HG03060 (cell line): ENCODE measurements at regions not wholly inside any gene's neighbourhood (a gene's known extent, or its start where the extent isn't known, plus 50 kb on each side); places are given as distances from the start of the nearest gene placed in this dataset.
"Not testable (repeated sequence)": the region's sequence is repeated elsewhere in the genome, so short reads cannot be mapped to it uniquely, and the experiment has no call there.

Source experiments
- ATAC-seq: cut with Tn5 transposase; IDR thresholded peaks from one replicate; pipeline ENCODE4 v1.9.1; 2021; ENCODE audit warnings: low read depth, moderate number of reproducible peaks; ENCODE audit not compliant: unreplicated experiment

DNA sequence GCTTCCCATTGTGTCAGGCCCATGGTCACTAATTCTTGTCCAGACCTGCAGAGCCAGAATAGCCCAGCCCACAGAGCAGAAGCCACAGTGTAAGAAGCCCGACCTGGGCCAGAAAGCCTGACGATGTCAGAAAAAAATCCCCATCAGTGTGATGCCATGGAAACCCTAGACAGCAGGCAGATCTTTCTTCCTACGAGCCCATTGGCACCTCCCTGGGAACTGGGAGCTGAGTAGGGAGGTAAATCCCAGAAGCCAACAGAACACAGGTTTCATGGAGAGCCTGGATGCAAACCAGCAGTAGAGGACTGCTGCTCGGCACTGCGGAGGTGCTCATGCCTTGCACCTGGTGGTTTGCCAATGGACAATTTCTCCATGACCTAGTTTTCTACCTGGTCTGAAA, 82.2 kb upstream of the SLC22A16 start:
- no peak for ATAC-seq

DNA sequence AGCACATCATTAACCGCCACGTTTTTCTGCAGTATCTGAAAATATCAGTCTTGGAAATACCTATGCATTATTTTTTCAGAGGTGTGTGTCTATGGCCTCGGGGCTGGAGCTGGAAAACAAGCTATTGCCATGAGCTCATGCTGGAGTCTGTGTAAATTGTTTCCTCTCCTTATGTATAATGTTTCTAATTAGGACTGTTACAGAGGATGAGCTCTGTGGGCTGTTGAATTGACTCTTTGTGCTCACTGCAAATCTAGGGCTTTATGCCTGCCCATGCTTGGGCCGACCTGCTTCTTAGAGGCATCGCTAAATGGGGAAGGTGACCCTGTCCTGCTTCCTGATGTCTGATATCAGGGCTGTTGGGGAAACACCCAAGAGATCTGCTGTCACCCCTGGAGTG, 80.8 kb upstream of the SLC22A16 start:
- no peak for ATAC-seq

DNA sequence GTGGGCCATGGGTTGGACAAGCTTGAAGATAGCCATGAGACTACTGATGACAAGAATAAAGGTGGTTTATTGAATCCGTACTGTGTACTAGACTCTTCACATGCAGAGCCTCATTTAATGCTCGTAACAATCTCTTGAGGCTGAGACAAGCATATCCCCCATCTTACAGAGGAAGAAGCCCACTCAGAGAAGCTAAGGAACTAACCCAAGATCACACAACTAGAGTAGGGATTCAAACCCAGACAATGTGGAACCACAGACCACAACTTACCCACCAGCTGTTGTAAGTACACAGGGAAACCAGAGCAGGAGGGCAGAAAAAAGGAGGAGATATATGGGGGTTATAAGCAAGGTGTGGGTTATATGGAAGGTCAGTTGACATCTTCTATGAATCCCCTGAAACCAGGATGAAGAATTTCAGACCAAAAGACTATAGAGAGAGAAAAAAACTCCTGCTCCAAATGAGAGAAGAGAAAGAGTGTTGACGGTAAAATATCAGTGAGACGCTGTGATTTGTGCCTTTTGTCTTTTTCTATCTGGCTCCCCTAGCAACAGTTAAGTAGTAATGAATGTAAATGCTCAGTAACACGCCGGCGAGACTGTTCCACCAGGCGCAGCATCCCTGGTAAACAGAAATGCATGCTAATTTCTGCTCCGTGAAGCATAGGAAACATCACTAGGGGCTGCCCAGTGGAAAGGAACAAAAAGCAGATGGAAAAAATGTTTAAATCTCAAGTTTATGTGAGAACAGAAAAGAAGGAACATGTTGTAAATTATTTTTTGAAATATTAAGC, 80.1 kb upstream of the SLC22A16 start:
- no peak for ATAC-seq

DNA sequence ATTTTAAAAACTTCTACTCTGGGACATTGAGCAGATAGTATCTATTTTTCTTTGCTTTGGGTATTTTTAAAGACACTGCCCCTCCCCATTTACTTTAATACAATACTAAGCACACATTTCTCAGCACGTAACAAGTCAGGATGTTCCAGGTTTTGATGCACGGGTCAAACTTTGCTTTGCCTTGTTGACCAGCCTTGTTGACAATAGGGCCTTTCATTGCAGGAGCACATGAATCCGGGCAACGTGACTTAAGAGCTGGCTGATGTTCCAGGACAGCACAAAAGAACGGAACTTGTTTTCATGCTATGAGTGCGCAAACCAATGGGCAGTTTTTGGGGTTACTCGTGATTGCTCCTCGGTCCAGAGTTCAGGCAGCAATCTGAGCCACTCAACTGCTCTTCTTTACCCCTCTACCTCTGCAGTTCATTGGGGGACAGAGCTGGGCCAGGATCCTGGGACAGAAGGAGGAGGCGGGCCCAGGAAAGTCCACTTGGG, 78.6 kb upstream of the SLC22A16 start:
- ATAC-seq, result no peak

DNA sequence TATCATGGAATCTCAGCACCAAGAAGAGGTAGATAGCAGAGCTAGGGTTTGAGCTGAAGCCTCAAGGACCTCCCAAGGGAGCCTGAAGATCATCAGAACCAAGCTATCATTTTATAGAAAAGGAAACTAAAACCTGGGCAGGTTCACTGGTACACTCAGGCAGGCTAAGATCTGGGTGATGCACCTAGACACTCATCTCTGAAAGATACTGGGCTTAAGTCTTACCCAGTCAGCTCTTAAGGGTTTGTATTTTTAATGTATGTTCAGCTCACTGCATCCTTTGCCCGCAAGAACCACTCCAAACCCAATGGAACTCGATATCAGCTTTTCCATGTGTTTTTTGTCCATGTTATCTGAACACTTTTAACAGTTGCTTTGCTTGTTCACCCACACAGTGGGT, 78.0 kb upstream of the SLC22A16 start:
- ATAC-seq, result no peak

DNA sequence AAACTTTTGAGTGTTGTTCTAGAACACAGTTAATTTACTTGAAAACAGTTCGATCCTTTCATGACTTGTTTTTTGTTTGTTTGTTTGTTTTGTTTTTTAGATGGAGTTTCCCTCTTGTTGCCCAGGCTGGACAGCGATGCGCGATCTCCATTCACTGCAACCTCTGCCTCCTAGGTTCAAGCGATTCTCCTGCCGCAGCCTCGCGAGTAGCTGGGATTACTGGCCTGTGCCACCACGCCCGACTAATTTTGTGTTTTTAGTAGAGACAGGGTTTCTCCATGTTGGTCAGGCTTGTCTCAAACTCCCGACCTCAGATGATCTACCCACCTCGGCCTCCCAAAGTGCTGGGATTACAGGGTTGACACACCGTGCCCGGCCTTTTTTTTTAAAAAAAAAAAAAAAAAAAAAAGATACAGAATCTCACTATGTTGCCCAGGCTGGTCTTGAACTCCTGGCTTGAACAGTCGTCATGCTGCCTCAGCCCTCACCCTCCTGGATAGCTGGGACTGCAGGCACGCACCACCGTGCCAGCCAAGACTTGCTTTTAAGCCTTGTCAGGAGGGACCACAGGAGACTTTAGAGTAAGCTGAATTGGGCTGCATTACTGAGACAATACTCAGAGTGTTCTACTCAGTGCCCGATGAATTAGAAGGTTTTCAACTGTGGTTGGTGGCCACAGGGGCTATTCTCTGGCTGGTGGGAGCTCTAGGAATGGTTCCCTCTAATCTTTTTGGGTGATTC, 76.7 kb upstream of the SLC22A16 start:
- no peak for ATAC-seq

DNA sequence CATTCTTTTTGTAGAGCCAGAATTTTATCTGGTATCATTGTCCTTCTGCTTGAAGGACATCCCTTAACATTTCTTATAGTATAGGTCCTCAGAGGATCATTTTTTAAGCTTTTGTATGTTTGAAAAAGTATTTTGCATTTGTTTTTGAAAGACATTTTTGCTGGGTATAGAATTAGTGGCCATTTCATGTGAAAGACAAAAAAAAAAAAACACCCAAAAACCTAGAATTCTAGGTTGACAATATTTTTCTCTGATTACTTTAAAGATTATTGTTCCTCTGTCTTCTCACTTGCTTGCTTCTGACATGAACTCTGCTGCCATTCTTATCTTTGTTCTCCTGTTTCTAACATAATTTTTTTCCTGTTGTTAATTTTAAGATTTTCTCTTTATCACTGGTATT, 75.7 kb upstream of the SLC22A16 start:
- no peak for ATAC-seq

DNA sequence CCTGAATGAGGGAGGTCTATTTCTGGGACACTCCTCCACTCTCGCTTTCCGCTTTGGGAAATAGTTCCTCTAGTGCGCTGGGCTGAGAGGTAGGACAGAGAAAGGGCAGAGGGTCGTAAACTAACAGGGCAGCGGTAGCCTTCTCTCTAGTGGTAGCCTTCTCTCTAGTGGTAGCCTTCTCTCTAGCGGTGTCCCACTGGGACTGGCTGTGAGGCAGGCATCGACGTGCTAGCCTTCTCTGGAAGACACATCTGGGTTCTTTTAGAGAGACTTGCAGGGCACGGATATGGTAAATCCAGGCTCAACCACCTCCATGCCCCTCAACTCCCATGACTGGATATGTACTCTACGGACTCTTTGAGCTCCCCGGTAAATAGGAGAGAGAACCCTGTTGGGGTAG, 74.7 kb upstream of the SLC22A16 start:
- ATAC-seq, result no peak

DNA sequence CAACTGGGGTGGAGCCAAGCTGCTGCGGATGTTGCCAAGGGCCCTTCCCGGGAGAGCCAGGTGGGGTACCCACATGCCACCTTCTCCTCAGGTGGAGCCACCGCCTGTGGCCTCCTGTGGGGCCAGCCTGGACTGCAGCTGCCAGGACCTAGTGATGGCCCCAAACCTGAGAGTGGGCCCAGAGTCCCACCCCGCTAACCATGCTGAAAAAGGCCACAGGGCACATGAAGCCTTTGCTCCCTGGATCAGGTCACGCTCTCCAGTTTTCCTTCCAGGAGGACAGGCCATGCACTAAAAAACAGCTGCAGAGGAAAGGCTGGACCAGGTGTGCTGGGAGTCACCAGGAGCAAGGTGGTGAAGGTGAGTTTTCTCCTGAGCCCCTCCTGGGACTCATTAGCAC, 73.9 kb upstream of the SLC22A16 start:
- no peak for ATAC-seq

DNA sequence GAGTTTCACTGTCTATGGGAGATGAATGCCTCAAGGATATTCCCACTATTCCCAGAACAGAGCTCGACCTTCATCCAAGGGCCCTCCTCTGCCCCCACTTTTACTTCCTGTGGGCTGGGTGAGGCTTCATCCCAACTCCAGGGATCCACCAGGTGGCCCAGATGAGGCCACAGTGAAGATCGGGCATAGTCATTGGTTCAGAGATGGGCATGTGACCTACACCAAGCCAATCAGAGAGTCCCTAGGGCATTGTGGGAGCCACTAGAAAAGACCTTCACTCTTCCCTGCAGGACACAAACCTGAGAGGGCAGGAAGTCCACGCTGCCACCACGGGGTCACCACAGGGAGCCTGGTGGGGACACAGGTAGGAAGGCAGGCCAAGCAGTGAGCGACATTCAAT, 72.9 kb upstream of the SLC22A16 start:
- no peak for ATAC-seq

DNA sequence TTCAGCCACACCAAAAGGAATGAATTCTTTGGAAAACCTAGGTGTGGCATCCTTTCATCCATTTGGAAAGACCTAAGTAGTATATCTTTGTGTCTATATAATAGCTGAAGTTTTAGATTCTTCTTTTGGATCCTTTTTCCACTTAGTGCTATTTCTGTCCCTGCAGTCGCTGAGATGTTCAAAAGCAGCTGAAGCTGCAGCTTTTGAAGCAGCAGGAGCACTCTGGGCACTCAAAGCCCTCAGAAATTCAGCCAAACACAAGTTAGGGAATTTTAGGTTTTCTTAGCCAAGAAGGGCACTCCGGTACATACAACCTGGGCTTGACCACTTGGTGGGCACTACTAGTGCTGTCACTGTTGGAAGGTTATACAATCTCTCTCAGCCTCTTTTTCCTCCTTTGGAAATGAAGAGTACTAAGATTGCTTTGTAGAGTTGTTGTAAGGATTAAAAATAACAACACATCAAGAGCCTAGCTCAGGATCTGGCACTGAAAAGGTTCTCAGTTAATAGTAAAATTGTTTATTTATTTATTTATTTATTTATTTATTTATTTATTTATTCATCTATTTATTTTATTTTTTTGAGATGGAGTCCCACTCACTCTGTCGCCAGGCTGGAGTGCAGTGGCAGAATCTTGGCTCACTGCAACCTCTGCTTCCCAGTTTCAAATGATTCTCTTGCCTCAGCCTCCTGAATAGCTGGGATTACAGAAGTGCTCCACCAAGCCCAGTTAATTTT, 71.9 kb upstream of the SLC22A16 start:
- no peak for ATAC-seq

DNA sequence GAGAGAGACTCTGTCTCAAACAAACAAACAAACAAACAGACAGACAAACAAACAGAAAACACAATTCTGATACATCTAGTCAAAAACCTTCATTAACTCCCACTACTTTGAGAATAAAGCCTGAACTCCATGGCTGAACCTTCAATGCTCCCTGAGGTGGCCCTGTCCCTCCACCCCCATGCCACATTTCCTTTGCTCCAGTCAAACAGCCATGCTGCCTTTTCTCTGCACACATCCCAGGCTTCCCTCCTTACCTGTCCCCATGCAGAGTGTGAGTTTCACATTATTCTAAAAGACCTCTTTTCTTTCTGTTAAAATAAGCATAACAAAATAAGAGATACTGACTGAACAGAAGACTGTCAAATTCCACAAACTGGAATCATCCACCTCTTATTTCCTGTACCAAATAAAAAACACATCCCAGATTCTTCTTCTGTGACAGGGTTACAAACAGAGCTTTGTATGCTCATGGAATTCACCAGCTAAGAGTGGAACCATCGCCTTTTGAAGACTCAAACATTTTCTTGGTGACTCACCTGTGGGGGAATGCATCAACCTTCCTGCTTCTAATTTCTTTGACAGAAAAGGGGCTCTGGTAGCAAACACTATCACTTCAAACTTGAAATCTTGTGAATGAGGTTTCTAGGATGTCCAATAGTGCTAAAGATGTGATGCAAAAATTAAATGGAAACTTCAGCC, 71.0 kb upstream of the SLC22A16 start:
- no peak for ATAC-seq

DNA sequence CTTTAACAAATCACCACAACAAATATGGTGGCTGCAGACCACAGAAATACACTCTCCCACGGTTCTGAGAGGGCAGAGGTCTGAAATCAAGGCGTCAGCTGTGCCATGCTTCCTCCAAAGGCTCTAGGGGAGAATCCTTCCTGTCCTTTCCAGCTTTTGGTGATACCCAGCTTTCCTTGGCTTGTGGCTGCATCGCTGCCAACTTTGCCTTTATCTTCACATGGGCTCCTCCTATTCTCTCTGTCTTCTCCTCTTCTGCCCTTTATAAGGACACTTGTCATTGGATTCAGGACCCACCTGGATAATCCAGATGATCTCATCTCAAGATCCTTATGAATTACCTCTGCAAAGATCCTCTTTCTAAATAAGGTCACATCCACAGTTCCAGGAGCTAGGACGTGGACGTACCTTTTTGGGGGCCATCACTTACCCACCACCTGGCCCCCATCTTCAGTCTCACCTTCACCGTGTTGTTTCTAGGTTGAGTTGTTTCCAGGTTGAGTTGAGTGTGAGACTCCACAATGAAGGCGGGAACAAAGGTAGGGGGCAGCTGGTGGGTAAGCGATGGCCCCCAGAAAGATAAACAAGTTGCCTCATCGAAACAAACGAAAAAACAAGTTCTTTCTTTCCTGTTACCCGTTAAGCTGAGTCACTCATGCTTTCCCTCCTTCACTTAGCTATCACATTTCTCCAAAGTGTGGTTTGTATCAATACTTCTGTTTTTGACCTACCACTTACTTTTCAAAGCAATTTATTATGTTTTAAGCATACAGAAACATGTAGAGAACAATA, 68.9 kb upstream of the SLC22A16 start:
- ATAC-seq, result no peak

DNA sequence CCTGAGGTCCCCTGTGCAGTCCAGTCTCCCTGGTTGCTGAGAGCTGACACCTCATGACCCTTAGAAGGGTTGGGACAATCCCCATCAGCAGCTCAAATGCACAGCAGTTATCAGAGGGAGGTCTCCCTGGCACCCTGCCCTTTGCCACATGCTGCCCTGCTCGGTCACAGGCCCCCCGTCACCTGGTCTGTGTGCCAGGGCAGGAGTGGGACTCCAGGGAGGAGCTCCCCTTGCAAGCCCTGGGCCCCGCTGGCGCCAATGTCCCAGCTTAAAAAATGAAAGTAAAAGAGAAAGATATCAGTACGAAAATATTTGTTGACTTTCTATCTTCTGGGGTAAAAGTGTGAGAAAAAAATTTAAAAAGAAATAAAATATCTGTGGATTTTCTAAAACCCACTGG, 68.1 kb upstream of the SLC22A16 start:
- no peak for ATAC-seq

DNA sequence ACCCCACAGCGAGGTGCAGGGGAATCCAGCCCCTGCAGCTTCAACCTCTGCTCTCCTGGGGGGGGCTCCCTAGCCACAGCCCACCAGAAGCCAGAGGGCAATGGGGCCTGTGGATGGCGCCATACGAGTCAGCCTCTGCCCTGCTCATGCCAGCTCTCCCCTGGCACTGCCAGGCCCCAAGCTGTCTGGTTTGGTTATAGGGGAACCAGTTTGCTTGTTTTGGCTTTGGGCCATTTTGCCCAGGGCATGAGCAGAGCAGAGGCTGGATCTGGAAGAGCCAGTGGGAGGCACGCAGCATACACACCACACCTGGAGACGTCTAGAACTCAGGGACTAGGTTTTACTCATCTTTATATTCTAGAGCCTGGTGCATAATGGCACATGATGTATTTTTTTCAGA, 66.7 kb upstream of the SLC22A16 start:
- no peak for ATAC-seq

DNA sequence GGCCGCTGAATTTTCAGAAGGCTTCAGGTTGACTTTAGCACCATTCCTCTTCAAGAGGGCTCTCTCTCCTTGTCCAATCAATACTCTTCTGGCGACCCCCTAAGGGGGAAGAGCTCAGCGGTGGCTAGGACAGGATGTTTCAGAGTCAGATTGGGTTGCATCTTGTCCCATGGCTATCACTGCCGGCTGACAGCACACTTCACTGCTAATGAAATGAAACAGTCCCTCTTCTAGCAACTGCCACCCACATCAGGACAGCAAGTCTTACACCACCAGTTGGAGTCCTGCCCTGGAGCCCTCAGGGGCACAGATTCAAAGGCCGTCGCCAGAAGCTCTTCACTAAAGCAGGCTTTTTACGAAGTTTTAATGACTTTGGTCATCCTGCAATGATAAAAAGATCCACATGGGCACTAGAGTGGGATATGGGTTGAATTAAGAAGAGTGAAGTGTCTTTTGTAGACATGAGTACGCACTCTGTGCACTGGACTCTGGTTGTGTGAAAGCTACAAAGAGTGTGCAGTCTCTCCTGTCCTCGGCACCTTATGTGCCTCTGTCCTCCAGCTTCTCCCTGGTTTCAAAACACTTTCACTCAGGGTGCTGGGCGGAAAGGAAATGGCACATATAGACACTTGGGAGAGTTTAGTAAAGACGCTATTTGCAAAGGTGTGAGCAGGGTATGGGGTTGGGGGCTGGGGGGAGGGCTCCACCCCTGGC, 66.1 kb upstream of the SLC22A16 start:
- no peak for ATAC-seq

DNA sequence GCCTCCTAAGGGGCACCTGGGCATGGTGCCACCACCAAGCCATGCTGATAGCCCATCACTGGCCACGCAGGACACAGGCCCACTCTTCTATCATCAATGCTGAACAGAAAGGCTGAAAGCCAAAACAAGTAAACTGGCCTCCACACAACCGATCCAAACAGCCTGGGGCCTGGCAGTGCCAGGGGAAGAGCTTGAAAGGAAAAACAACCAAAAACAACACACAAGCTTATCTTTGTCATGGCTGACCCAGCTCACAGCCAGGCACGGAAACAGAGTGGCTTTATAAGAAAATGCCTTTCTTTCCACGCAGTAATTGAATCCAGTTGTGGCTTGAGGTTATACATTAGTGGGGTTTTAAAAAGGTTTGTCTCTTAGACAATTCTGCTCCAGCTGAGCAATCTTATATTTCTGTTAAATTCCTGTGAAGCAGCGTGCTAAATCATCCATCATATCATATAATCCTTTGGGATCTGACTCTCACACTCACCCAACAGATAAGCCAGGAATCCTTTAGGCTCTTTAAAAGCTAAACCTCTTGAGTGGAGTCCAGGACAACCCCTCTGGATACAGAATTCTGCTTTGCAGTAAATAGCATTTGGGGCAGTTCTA, 65.4 kb upstream of the SLC22A16 start:
- ATAC-seq, result no peak

DNA sequence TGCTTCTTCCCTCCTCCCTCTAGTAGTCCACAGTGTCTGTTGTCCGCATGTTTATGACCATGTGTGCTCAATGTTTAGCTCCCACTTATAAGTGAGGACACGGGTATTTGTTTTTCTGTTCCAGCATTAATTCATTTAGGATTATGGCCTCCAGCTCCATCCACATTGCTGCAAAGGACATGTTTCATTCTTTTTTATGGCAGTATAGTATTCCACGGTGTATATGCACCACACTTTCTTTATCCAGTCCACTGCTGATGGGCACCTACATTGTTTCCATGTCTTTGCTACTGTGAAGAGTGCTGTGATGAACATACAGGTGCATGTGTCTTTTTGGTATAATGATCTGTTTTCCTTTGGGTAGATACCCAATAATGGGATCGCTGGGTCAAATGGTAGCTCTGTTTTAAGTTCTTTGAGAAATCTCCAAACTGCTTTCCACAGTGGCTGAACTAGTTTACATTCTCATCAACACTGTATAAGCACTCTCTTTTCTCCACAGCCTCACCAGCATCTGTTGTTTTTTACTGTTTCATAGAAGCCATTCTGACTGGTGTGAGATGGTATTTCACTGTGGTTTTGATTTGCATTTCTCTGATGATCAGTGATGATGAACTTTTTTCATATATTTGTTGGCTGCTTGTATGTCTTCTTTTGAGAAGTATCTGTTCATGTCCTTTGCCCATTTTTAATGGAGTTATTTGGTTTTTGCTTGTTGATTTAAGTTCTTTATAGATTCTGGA, 63.0 kb upstream of the SLC22A16 start:
- ATAC-seq, result not testable (repeated sequence)
